ENCODE measurements at regions not wholly inside any gene's neighbourhood (a gene's known extent, or its start where the extent isn't known, plus 50 kb on each side); places are given as distances from the start of the nearest gene placed in this dataset.
A peak's percentile ranks its signal among the peaks of the same experiment; 100 is the strongest.

DNA sequence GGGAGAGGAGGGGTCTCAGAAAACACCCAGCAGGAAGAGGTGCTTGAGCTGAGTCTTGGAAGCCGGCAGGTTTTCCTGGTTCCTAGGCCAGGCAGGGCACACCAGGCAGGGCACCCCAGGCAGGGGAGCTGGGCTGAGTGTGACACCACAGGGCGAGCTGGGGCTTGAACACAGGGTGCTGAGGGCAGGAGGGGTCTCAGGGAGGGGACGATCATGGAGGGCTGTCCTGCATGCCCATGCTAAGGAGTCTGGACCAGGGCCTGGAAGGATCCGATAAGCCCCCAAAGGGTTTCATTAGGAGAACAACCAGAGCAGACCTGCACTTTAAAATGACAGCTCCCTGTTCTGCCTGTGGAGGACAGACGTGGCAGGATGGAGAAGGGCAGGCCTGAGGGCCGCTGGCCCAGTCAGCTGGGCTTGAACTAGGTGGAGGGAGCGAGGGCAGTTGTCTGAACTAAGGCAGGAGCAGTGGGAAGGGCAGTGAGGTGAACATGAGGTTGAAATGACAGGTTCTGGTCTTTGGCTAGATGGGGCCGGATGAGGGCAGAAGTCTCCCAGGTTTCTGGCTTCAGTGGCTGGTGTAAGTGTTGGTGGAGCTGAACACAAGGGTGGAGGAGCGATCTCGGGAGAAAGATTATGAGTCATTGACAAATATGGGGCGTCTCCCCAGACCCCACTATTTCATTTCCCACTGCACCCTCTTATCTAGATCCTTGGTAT, 171.0 kb upstream of the PZP start:
- Histone ChIP-seq H3K9ac (ENCODE audit: insufficient read depth, low read depth, low read length) (no peak overlapping the region), H3K9me3 (ENCODE audit: low read length) (no peaks in the 10 kb centered on the region), H2AFZ (ENCODE audit: low read length) (no peak overlapping the region), H3K36me3 (replicated peaks in 1 of 2; ENCODE audit: control insufficient read depth in 1 of 2, insufficient read depth in 2 of 2, low read length in 2 of 2) (no peaks in the 10 kb centered on the region), H3K4me2 (ENCODE audit: low read depth, low read length) (peak overlapping the region; percentile 19; the same call in 1 of the 2 replicates), H3K4me3 (replicated peaks in 1 of 3; ENCODE audit: insufficient read depth in 1 of 3, low read depth in 2 of 3, low read length in 3 of 3) (no peak overlapping the region), H3K79me2 (ENCODE audit: insufficient read depth, low read length) (no peaks in the 10 kb centered on the region), H4K20me1 (ENCODE audit: insufficient read depth, low read length) (no peaks in the 10 kb centered on the region), H3K27me3 (ENCODE audit: control insufficient read depth in 1 of 2, insufficient read depth in 2 of 2, low read length in 2 of 2) (no peaks in the 10 kb centered on the region), H3K27ac (ENCODE audit: extremely low read length, insufficient read depth, low read length) (no peak overlapping the region), H3K4me1 (ENCODE audit: insufficient read depth, low read length) (peaks cover 35% of the 10 kb centered on the region)
- CTCF ChIA-PET (ENCODE audit: low intra/inter-chr PET ratio, low total read pairs), result interaction anchor here (1.3 to 1.9 kb wide), 2 partner anchors 48 to 90 kb away, joined by 4 read pairs; no protein-coding TSS in a partner anchor
- no TSS peak for BruUV-seq (replicated peaks)
- 50% methylated on average over 9 of the region's 11 CpGs for WGBS (ENCODE audit: low lambda C conversion rate)
- intact Hi-C loops (cut with micrococcal nuclease; ENCODE audit: unreplicated experiment) (loop anchor here (5.0 kb wide), 1 partner anchor 328 kb away; no protein-coding TSS in a partner anchor), in situ Hi-C loops (cut with HindIII; ENCODE audit: extremely low pct_ligation_motif_present, low pct_unique_long_range_greater_than_20kb) (loop anchor here (10.0 kb wide), 1 partner anchor 54 kb away; no protein-coding TSS in a partner anchor)
- peak; percentile 62 for ATAC-seq
- FAIRE-seq, result no peak
- POLR2A ChIA-PET, result interaction anchor here (0.6 to 1.0 kb wide), 2 partner anchors 15 to 277 kb away, joined by 3 to 4 read pairs; no protein-coding TSS in a partner anchor
- no peak for DNase-seq (ENCODE audit: low spot score)
- TF ChIP-seq, protein P1, sequence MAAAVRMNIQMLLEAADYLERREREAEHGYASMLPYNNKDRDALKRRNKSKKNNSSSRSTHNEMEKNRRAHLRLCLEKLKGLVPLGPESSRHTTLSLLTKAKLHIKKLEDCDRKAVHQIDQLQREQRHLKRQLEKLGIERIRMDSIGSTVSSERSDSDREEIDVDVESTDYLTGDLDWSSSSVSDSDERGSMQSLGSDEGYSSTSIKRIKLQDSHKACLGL (CRISPR knock-in tag; IDR thresholded peaks at IDR 0.05), result no peak
- TF ChIP-seq ZNF557 (CRISPR knock-in tag; IDR thresholded peaks at IDR 0.05), result no peak
- TF ChIP-seq, protein P2, sequence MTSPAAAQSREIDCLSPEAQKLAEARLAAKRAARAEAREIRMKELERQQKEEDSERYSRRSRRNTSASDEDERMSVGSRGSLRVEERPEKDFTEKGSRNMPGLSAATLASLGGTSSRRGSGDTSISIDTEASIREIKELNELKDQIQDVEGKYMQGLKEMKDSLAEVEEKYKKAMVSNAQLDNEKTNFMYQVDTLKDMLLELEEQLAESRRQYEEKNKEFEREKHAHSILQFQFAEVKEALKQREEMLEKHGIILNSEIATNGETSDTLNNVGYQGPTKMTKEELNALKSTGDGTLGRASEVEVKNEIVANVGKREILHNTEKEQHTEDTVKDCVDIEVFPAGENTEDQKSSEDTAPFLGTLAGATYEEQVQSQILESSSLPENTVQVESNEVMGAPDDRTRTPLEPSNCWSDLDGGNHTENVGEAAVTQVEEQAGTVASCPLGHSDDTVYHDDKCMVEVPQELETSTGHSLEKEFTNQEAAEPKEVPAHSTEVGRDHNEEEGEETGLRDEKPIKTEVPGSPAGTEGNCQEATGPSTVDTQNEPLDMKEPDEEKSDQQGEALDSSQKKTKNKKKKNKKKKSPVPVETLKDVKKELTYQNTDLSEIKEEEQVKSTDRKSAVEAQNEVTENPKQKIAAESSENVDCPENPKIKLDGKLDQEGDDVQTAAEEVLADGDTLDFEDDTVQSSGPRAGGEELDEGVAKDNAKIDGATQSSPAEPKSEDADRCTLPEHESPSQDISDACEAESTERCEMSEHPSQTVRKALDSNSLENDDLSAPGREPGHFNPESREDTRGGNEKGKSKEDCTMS (CRISPR knock-in tag; conservative IDR thresholded peaks at IDR 0.05), result no peak
- TF ChIP-seq ZNF205 (CRISPR knock-in tag; IDR thresholded peaks at IDR 0.05), result no peak
- no peak for TF ChIP-seq ZFAT (CRISPR knock-in tag; conservative IDR thresholded peaks at IDR 0.05)
- TF ChIP-seq, protein P3, sequence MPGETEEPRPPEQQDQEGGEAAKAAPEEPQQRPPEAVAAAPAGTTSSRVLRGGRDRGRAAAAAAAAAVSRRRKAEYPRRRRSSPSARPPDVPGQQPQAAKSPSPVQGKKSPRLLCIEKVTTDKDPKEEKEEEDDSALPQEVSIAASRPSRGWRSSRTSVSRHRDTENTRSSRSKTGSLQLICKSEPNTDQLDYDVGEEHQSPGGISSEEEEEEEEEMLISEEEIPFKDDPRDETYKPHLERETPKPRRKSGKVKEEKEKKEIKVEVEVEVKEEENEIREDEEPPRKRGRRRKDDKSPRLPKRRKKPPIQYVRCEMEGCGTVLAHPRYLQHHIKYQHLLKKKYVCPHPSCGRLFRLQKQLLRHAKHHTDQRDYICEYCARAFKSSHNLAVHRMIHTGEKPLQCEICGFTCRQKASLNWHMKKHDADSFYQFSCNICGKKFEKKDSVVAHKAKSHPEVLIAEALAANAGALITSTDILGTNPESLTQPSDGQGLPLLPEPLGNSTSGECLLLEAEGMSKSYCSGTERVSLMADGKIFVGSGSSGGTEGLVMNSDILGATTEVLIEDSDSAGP (CRISPR knock-in tag; IDR thresholded peaks at IDR 0.05; ENCODE audit: borderline replicate concordance), result no peak
- TF ChIP-seq KDM2A (CRISPR knock-in tag; IDR thresholded peaks at IDR 0.05; ENCODE audit: borderline replicate concordance, low read depth), result no peak
- TF ChIP-seq FOXO1 (CRISPR knock-in tag; IDR thresholded peaks at IDR 0.05), result no peak
- no peak for TF ChIP-seq ZNF761 (CRISPR knock-in tag; conservative IDR thresholded peaks at IDR 0.05)
- no peak for TF ChIP-seq SP1 (IDR thresholded peaks at IDR 0.05)
- no peak for TF ChIP-seq SP1 (CRISPR knock-in tag; IDR thresholded peaks at IDR 0.05)
- TF ChIP-seq, protein P4, sequence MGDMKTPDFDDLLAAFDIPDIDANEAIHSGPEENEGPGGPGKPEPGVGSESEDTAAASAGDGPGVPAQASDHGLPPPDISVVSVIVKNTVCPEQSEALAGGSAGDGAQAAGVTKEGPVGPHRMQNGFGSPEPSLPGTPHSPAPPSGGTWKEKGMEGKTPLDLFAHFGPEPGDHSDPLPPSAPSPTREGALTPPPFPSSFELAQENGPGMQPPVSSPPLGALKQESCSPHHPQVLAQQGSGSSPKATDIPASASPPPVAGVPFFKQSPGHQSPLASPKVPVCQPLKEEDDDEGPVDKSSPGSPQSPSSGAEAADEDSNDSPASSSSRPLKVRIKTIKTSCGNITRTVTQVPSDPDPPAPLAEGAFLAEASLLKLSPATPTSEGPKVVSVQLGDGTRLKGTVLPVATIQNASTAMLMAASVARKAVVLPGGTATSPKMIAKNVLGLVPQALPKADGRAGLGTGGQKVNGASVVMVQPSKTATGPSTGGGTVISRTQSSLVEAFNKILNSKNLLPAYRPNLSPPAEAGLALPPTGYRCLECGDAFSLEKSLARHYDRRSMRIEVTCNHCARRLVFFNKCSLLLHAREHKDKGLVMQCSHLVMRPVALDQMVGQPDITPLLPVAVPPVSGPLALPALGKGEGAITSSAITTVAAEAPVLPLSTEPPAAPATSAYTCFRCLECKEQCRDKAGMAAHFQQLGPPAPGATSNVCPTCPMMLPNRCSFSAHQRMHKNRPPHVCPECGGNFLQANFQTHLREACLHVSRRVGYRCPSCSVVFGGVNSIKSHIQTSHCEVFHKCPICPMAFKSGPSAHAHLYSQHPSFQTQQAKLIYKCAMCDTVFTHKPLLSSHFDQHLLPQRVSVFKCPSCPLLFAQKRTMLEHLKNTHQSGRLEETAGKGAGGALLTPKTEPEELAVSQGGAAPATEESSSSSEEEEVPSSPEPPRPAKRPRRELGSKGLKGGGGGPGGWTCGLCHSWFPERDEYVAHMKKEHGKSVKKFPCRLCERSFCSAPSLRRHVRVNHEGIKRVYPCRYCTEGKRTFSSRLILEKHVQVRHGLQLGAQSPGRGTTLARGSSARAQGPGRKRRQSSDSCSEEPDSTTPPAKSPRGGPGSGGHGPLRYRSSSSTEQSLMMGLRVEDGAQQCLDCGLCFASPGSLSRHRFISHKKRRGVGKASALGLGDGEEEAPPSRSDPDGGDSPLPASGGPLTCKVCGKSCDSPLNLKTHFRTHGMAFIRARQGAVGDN (CRISPR knock-in tag; IDR thresholded peaks at IDR 0.05), result peak; percentile 28; the same call in 1 of the 2 replicates
- TF ChIP-seq EED (CRISPR knock-in tag; IDR thresholded peaks at IDR 0.05), result no peak
- no peak for TF ChIP-seq TOE1 (CRISPR knock-in tag; IDR thresholded peaks at IDR 0.05)
